Right lobe of liver (tissue), 6 donors: ENCODE measurements at regions not wholly inside any gene's neighbourhood (a gene's known extent, or its start where the extent isn't known, plus 50 kb on each side); places are given as distances from the start of the nearest gene placed in this dataset.

Source experiments
- ATAC-seq, 4 donors: fragments of 200-7000 bp; cut with Tn5 transposase; one replicate each; pipeline ENCODE4 v1.9.1; 2020; ENCODE audit warnings: mild to moderate bottlenecking in 4 of 4, moderate library complexity in 4 of 4
- DNase-seq, 3 donors: peaks; one replicate each; pipeline ENCODE4 v3.0.0-alpha.2; 2020
- H3K27ac ChIP-seq, 3 donors: fragments of 200-600 bp; one replicate each; pipeline ENCODE4 v1.8.0; 2022
- H3K27me3 ChIP-seq, 2 donors: fragments of 200-600 bp; one replicate each; pipeline ENCODE4 v1.8.0; 2022
- H3K36me3 ChIP-seq, 4 donors: fragments of 200-600 bp; sonication (generic) in 1 of 4; one replicate each; pipeline versions ENCODE4 v1.5.1 to v1.8.0; 2017 to 2022; ENCODE audit warnings: control low read depth in 1 of 4
- H3K4me1 ChIP-seq, 4 donors: fragments of 200-600 bp; sonication (generic) in 1 of 4; one replicate each; pipeline versions ENCODE4 v1.5.1 to v1.8.0; 2017 to 2022; ENCODE audit warnings: control low read depth in 1 of 4
- H3K4me3 ChIP-seq, 3 donors: fragments of 200-600 bp; one replicate each; pipeline ENCODE4 v1.8.0; 2022
- H3K9me3 ChIP-seq, 4 donors: fragments of 200-600 bp; sonication (generic) in 1 of 4; one replicate each; pipeline versions ENCODE4 v1.5.1 to v1.8.0; 2017 to 2022; ENCODE audit warnings: control low read depth in 1 of 4
- CTCF ChIP-seq, 4 donors: fragments of 200-600 bp in 3 of 4; fragments of 450-650 bp in 1 of 4; IDR thresholded peaks; one replicate each; pipeline versions ENCODE4 v1.5.1 to v1.8.0; 2016 to 2022; ENCODE audit warnings: antibody characterized with exemption in 4 of 4, mild to moderate bottlenecking in 2 of 4
- POLR2A ChIP-seq: fragments of 450-650 bp; IDR thresholded peaks from one replicate; pipeline ENCODE4 v1.6.1; 2017; ENCODE audit warnings: antibody characterized with exemption, mild to moderate bottlenecking
- WGBS: methylation state at CpG from one replicate; pipeline ENCODE4 v1.1.6; 2018; ENCODE audit warnings: low coverage, low lambda C conversion rate; ENCODE audit not compliant: insufficient coverage; ENCODE audit errors: missing lambda C conversion rate; 5-methylcytosine and 5-hydroxymethylcytosine counted together
- intact Hi-C, 2 donors: fragments of 100-400 bp; cut with DNase I; formaldehyde crosslinking; loops; one replicate each; pipeline versions ENCODE4 v1.11.2 to v1.14.1; 2022
- donor health status: DM: no; HTN: yes; CAD: no.
- donor health status: DM: no; HTN: no; CAD: no.
- donor health status: DM: no; HTN: no; CAD: no.
- donor health status: DM: no; HTN: yes; CAD: no.
- donor health status: DM: no; HTN: yes; CAD: no.

- Histone ChIP-seq H3K36me3 (no peaks in the 10 kb centered on the region), H3K27ac (no peak overlapping the region), H3K4me1 (no peaks in the 10 kb centered on the region), H3K4me3 (no peak overlapping the region), H3K27me3 (no peaks in the 10 kb centered on the region), H3K9me3 (no peaks in the 10 kb centered on the region)
- TF ChIP-seq CTCF (IDR thresholded peaks at IDR 0.05) (no peak), POLR2A (no peak)
- 31% methylated on average over 3 of the region's 3 CpGs for WGBS
- no peak for ATAC-seq
- intact Hi-C loops: no loop called here
- no peak for DNase-seq
Measured at GRCh38 chr10:108899670-108900069, 1023.6 kb downstream of the XPNPEP1 start.

- WGBS: 65% methylated on average over 8 of the region's 8 CpGs
- Histone ChIP-seq H3K27ac (no peak overlapping the region), H3K27me3 (no peaks in the 10 kb centered on the region), H3K9me3 (no peaks in the 10 kb centered on the region), H3K4me3 (no peak overlapping the region), H3K36me3 (no peaks in the 10 kb centered on the region), H3K4me1 (no peaks in the 10 kb centered on the region)
- no peak for DNase-seq
- no peak for ATAC-seq
- no peak for TF ChIP-seq POLR2A
- TF ChIP-seq CTCF (IDR thresholded peaks at IDR 0.05): no peak
- intact Hi-C loops: no loop called here
Measured at GRCh38 chr10:108894402-108895301, 1028.7 kb downstream of the XPNPEP1 start.

- ATAC-seq: no peak
- no peaks in the 10 kb centered on the region for H3K27me3 ChIP-seq
- no peaks in the 10 kb centered on the region for H3K9me3 ChIP-seq
- TF ChIP-seq POLR2A (no peak), CTCF (IDR thresholded peaks at IDR 0.05) (no peak)
- DNase-seq: no peak
- H3K36me3 ChIP-seq: no peaks in the 10 kb centered on the region
- intact Hi-C loops: no loop called here
- no peaks in the 10 kb centered on the region for H3K4me1 ChIP-seq
- H3K27ac ChIP-seq: no peak overlapping the region
- WGBS: 9% methylated on average over 5 of the region's 5 CpGs
- H3K4me3 ChIP-seq: no peak overlapping the region
Measured at GRCh38 chr10:108877095-108877561, 1046.2 kb downstream of the XPNPEP1 start.

GRCh38 chr10:108872854-108873253 lies 1050.5 kb downstream of the XPNPEP1 start:
- DNase-seq: no peak
- H3K9me3 ChIP-seq: no peaks in the 10 kb centered on the region
- intact Hi-C loops: no loop called here
- H3K36me3 ChIP-seq: no peaks in the 10 kb centered on the region
- H3K4me3 ChIP-seq: no peak overlapping the region
- TF ChIP-seq CTCF (IDR thresholded peaks at IDR 0.05): no peak
- TF ChIP-seq POLR2A: no peak
- H3K27ac ChIP-seq: no peak overlapping the region
- no peaks in the 10 kb centered on the region for H3K27me3 ChIP-seq
- ATAC-seq: no peak
- 42% methylated on average over 2 of the region's 2 CpGs for WGBS
- no peaks in the 10 kb centered on the region for H3K4me1 ChIP-seq
